PC-3 (cell line): ENCODE measurements at regions not wholly inside any gene's neighbourhood (a gene's known extent, or its start where the extent isn't known, plus 50 kb on each side); places are given as distances from the start of the nearest gene placed in this dataset.

Experiments
- CTCF ChIP-seq: fragments of 300-600 bp; sonication (generic); conservative IDR thresholded peaks from 2 replicates; pipeline ENCODE4 v1.5.1; 2017; ENCODE audit warnings: antibody characterized with exemption, low read depth, mild to moderate bottlenecking, low read length
- EZH2 ChIP-seq: fragments of 300-600 bp; sonication (generic); IDR thresholded peaks from one replicate; pipeline ENCODE4 v1.6.1; 2017; ENCODE audit warnings: antibody characterized with exemption, mild to moderate bottlenecking, low read length; ENCODE audit not compliant: unreplicated experiment
- EZH2phosphoT487 ChIP-seq: fragments of 300-600 bp; sonication (generic); IDR thresholded peaks from 2 replicates; pipeline ENCODE4 v1.6.1; 2018; ENCODE audit warnings: mild to moderate bottlenecking, antibody characterized with exemption, low read length, borderline replicate concordance

- no peak for TF ChIP-seq CTCF
- TF ChIP-seq EZH2phosphoT487 = no peak
- no peak for TF ChIP-seq EZH2
Measured at GRCh38 chr3:105948101-105948500, 79.3 kb upstream of the CBLB start.
